Activated CD8-positive, alpha-beta T cell treated with anti-CD3 and anti-CD28 coated beads for 36 hours (primary cell): ENCODE measurements at regions not wholly inside any gene's neighbourhood (a gene's known extent, or its start where the extent isn't known, plus 50 kb on each side); places are given as distances from the start of the nearest gene placed in this dataset.

Experiments
- ATAC-seq: fragments of 200-7000 bp; cut with Tn5 transposase; one replicate; pipeline ENCODE4 v1.10.0; 2021; ENCODE audit warnings: mild to moderate bottlenecking, moderate library complexity
- CTCF ChIA-PET: fragments of 350-600 bp; sonication (Branson Sonifier 250); formaldehyde crosslinking; loops from one replicate; lab custom pipeline; 2021; ENCODE audit warnings: antibody characterized with exemption; lab: Charles Lee
- POLR2A ChIA-PET: fragments of 350-600 bp; sonication (Branson Sonifier 250); formaldehyde crosslinking; loops from one replicate; lab custom pipeline; 2021; ENCODE audit warnings: antibody characterized with exemption; lab: Charles Lee
- DNase-seq: peaks from one replicate; pipeline ENCODE4 v3.0.0-alpha.2; 2020
- H3K27ac Mint-ChIP-seq: one replicate; pipeline ENCODE4 v1.8.0; 2021; ENCODE audit warnings: mild to moderate bottlenecking, mixed read lengths
- H3K27me3 Mint-ChIP-seq: one replicate; pipeline ENCODE4 v1.8.0; 2021; ENCODE audit warnings: mixed read lengths
- H3K36me3 Mint-ChIP-seq: one replicate; pipeline ENCODE4 v1.8.0; 2021; ENCODE audit warnings: low read depth, mixed read lengths
- H3K4me1 Mint-ChIP-seq: one replicate; pipeline ENCODE4 v1.8.0; 2021; ENCODE audit warnings: low read depth, mixed read lengths
- H3K4me3 Mint-ChIP-seq: one replicate; pipeline ENCODE4 v1.8.0; 2021; ENCODE audit warnings: mild to moderate bottlenecking, moderate library complexity, mixed read lengths
- H3K9me3 Mint-ChIP-seq: one replicate; pipeline ENCODE4 v1.8.0; 2021; ENCODE audit warnings: mixed read lengths
- intact Hi-C: fragments of 100-400 bp; cut with micrococcal nuclease; formaldehyde crosslinking; loops from one replicate; pipeline ENCODE4 v1.10.0; 2022
- TF ChIP-seq, protein P1 (sequence below): fragments of 200-600 bp; IDR thresholded peaks from one replicate; pipeline ENCODE4 v1.8.0; 2022; ENCODE audit warnings: antibody characterized with exemption, mild to moderate bottlenecking

DNA sequence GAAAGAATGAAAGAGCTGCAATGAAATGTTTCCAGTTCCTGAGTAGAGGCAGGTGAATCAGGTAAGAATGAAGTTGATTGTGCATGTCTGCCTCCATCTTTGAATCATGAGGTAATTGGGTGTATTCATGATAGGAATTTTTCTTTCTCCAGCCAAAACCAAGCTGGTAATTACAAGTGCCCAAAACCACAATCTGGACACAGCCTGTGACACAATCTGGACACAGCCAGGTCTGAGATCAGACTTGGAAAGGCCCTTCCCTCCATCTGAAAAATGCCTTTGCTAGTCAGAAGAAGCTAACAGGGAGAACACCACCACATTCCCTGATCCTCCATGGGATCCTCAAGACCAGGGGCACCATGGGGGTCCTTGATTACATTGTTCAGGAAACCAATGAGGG is 338.5 kb upstream of the THBS1 start:
- POLR2A ChIA-PET: no interaction called here
- H3K27ac Mint-ChIP-seq: no peak overlapping the region
- no peak for DNase-seq
- CTCF ChIA-PET: no interaction called here
- intact Hi-C loops: no loop called here
- no peak overlapping the region for H3K4me3 Mint-ChIP-seq
- H3K4me1 Mint-ChIP-seq: no peaks in the 10 kb centered on the region
- TF ChIP-seq, protein P1, sequence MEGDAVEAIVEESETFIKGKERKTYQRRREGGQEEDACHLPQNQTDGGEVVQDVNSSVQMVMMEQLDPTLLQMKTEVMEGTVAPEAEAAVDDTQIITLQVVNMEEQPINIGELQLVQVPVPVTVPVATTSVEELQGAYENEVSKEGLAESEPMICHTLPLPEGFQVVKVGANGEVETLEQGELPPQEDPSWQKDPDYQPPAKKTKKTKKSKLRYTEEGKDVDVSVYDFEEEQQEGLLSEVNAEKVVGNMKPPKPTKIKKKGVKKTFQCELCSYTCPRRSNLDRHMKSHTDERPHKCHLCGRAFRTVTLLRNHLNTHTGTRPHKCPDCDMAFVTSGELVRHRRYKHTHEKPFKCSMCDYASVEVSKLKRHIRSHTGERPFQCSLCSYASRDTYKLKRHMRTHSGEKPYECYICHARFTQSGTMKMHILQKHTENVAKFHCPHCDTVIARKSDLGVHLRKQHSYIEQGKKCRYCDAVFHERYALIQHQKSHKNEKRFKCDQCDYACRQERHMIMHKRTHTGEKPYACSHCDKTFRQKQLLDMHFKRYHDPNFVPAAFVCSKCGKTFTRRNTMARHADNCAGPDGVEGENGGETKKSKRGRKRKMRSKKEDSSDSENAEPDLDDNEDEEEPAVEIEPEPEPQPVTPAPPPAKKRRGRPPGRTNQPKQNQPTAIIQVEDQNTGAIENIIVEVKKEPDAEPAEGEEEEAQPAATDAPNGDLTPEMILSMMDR: no peak
- no peak for ATAC-seq
- H3K27me3 Mint-ChIP-seq: peaks cover 4% of the 10 kb centered on the region
- no peaks in the 10 kb centered on the region for H3K36me3 Mint-ChIP-seq
- H3K9me3 Mint-ChIP-seq: peaks cover 1% of the 10 kb centered on the region

DNA sequence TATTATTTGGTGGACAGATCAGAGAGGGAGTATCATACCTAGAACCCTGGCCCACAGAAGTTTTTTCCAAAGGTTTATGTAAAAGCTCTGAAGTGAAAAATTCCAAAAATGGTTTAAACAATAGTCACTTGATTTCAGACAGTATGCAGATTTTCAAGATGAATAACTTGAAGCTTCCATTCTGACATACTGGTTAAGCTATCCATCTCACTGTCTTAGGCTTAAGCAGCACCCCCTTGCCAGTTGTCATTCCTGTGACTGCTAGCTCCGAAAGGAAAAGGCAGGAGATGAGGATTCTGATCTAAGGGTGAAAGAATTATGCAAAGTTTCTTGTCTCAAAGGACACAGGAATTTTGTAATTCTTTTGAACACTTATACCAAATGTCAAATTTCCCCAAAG is 337.5 kb upstream of the THBS1 start:
- Mint-ChIP-seq H3K27me3 (peaks cover 4% of the 10 kb centered on the region), H3K27ac (no peak overlapping the region), H3K4me1 (no peaks in the 10 kb centered on the region), H3K9me3 (peaks cover 1% of the 10 kb centered on the region), H3K4me3 (no peak overlapping the region), H3K36me3 (no peaks in the 10 kb centered on the region)
- CTCF ChIA-PET: no interaction called here
- TF ChIP-seq, protein P1: no peak
- POLR2A ChIA-PET: no interaction called here
- DNase-seq (no peak), ATAC-seq (no peak)
- intact Hi-C loops: no loop called here

DNA sequence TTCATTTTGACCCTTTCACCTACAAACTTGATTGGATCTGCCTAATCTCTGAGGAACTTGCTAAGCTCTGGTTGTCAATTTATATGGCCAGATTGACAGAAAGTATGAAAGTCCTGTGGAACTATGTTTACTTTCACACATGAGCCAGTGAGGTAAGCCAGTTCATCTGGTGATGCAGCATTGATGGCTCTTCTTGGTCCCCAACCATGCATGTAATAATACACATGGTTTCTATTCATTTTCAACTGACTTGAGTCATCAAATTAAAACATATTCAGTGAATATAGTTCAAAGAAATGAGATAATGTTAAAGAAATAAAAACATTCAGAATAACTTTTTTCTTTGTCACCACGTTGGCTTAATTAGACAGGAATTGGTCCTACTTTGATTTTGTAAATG is 336.1 kb upstream of the THBS1 start:
- POLR2A ChIA-PET: no interaction called here
- Mint-ChIP-seq H3K4me3 (no peak overlapping the region), H3K4me1 (no peaks in the 10 kb centered on the region), H3K36me3 (no peaks in the 10 kb centered on the region), H3K9me3 (peaks cover 1% of the 10 kb centered on the region), H3K27me3 (peaks cover 5% of the 10 kb centered on the region), H3K27ac (no peak overlapping the region)
- intact Hi-C loops: no loop called here
- CTCF ChIA-PET: no interaction called here
- TF ChIP-seq, protein P1: no peak
- DNase-seq (no peak), ATAC-seq (no peak)

DNA sequence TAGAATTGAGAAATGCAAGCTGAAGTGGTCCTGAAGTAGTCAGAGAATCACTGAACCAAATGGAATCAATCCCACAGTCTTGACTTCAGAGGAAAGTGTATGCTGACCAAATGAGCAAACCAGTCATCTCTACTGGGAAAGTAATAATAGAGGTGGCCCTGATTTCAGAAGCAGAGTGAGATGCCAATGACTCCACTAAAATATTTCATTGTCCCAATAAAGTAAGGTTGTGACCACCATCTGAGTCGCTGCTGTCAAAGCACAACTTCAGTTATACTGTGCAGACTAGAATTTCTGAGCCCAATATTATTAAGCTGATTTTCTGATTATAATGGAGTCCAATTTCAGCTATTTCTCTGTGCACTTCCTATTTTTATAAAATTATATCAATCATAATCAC is 334.4 kb upstream of the THBS1 start:
- Mint-ChIP-seq H3K4me3 (no peak overlapping the region), H3K27me3 (peaks cover 2% of the 10 kb centered on the region), H3K9me3 (no peaks in the 10 kb centered on the region), H3K4me1 (peaks cover 14% of the 10 kb centered on the region), H3K27ac (no peak overlapping the region), H3K36me3 (no peaks in the 10 kb centered on the region)
- intact Hi-C loops: no loop called here
- no peak for ATAC-seq
- ChIA-PET POLR2A (no interaction called here), CTCF (no interaction called here)
- TF ChIP-seq, protein P1: no peak
- no peak for DNase-seq

DNA sequence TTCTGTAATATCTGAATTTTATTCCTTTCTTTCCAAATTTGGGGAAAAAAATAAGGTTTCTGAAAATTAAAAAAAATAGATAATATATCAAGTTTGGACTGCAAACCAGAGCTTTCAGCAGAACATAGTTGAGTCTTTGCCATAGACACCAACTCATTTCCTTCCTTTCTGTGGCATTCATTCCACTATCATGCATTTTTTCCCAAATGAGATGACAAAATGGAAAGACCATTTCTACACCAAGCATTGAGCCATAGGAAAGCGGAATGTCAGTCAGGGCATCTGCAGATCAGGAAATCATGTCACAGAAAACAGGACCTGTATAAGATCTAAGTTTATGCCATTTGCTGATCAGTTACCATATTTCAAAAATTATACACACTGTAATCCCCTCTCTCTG is 333.3 kb upstream of the THBS1 start:
- intact Hi-C loops: no loop called here
- CTCF ChIA-PET: no interaction called here

More for the DNA sequence above, 333.3 kb upstream of the THBS1 start:
- no peak for DNase-seq
- POLR2A ChIA-PET: no interaction called here
- Mint-ChIP-seq H3K27ac (no peak overlapping the region), H3K9me3 (no peaks in the 10 kb centered on the region), H3K4me3 (no peak overlapping the region), H3K4me1 (peaks cover 24% of the 10 kb centered on the region), H3K27me3 (peaks cover 2% of the 10 kb centered on the region), H3K36me3 (no peaks in the 10 kb centered on the region)
- ATAC-seq: no peak
- TF ChIP-seq, protein P1: no peak
